Thymus (tissue), 11 donors: ENCODE measurements at regions not wholly inside any gene's neighbourhood (a gene's known extent, or its start where the extent isn't known, plus 50 kb on each side); places are given as distances from the start of the nearest gene placed in this dataset.

Source experiments
- DNase-seq, 9 donors: peaks; one replicate each; pipeline ENCODE4 v3.0.0-alpha.2; 2013; ENCODE audit warnings: low spot score in 9 of 9, low read depth in 6 of 9, missing footprints in 1 of 9
- H3K27ac ChIP-seq, 2 donors: one replicate each; pipeline ENCODE4 v1.5.1; 2013; ENCODE audit warnings: control low read depth in 1 of 2, low read depth in 1 of 2, low read length in 1 of 2, mild to moderate bottlenecking in 1 of 2, moderate library complexity in 1 of 2
- H3K27me3 ChIP-seq, 2 donors: one replicate each; pipeline ENCODE4 v1.5.1; 2013; ENCODE audit warnings: low read length in 1 of 2; ENCODE audit not compliant: control insufficient read depth in 2 of 2, insufficient read depth in 1 of 2
- H3K36me3 ChIP-seq, 2 donors: one replicate each; pipeline ENCODE4 v1.5.1; 2013; ENCODE audit warnings: low read length in 1 of 2, mild to moderate bottlenecking in 1 of 2, moderate library complexity in 1 of 2; ENCODE audit not compliant: control insufficient read depth in 2 of 2, insufficient read depth in 2 of 2
- H3K4me1 ChIP-seq, 2 donors: one replicate each; pipeline ENCODE4 v1.5.1; 2013; ENCODE audit warnings: low read length in 2 of 2; ENCODE audit not compliant: control insufficient read depth in 2 of 2, insufficient read depth in 2 of 2
- H3K4me3 ChIP-seq, 2 donors: one replicate each; pipeline ENCODE4 v1.5.1; 2013; ENCODE audit warnings: low read length in 2 of 2, control low read depth in 1 of 2, mild to moderate bottlenecking in 1 of 2
- H3K9me3 ChIP-seq, 2 donors: one replicate each; pipeline ENCODE4 v1.5.1; 2013; ENCODE audit warnings: low read length in 1 of 2, mild to moderate bottlenecking in 1 of 2; ENCODE audit not compliant: control insufficient read depth in 2 of 2, insufficient read depth in 1 of 2
- WGBS: extraction: QIAGEN DNeasy Blood & Tissue Kit; methylation state at CpG from one replicate; pipeline ENCODE4 v1.1.7; 2013; 5-methylcytosine and 5-hydroxymethylcytosine counted together
- donor health status: healthy.

- Histone ChIP-seq H3K27ac (no peak overlapping the region), H3K9me3 (no peaks in the 10 kb centered on the region), H3K4me3 (no peak overlapping the region), H3K27me3 (no peaks in the 10 kb centered on the region), H3K4me1 (peaks cover 0 to 3% of the 10 kb centered on the region in 2 donors), H3K36me3 (no peaks in the 10 kb centered on the region)
- WGBS: 89% methylated on average over 15 of the region's 15 CpGs
- no peak for DNase-seq
Measured at GRCh38 chr10:131701131-131701947, 199.5 kb upstream of the PPP2R2D start.

- Histone ChIP-seq H3K9me3 (peaks cover 0 to 7% of the 10 kb centered on the region in 2 donors), H3K27ac (no peak overlapping the region), H3K27me3 (no peaks in the 10 kb centered on the region), H3K4me1 (peaks cover 0 to 3% of the 10 kb centered on the region in 2 donors), H3K36me3 (no peaks in the 10 kb centered on the region), H3K4me3 (no peak overlapping the region)
- whole genome bisulfite sequencing: 74% methylated on average over 23 of the region's 23 CpGs
- DNase-seq: peak in 4 of 9 donors; percentile 11 to 25 (median 23)
Measured at GRCh38 chr10:131702531-131703356, 198.1 kb upstream of the PPP2R2D start.

GRCh38 chr10:131703541-131703940 is 197.3 kb upstream of the PPP2R2D start:
- no peaks in the 10 kb centered on the region for H3K27me3 ChIP-seq
- no peaks in the 10 kb centered on the region for H3K36me3 ChIP-seq
- peaks cover 0 to 3% of the 10 kb centered on the region in 2 donors for H3K4me1 ChIP-seq
- DNase-seq: no peak
- H3K27ac ChIP-seq: no peak overlapping the region
- H3K4me3 ChIP-seq: no peak overlapping the region
- peaks cover 0 to 7% of the 10 kb centered on the region in 2 donors for H3K9me3 ChIP-seq
- WGBS: 83% methylated on average over 8 of the region's 8 CpGs

- no peak overlapping the region for H3K4me3 ChIP-seq
- no peaks in the 10 kb centered on the region for H3K27me3 ChIP-seq
- H3K4me1 ChIP-seq: peaks cover 0 to 2% of the 10 kb centered on the region in 2 donors
- H3K27ac ChIP-seq: no peak overlapping the region
- peaks cover 0 to 7% of the 10 kb centered on the region in 2 donors for H3K9me3 ChIP-seq
- WGBS: 94% methylated on average over 8 of the region's 8 CpGs
- DNase-seq: no peak
- no peaks in the 10 kb centered on the region for H3K36me3 ChIP-seq
Measured at GRCh38 chr10:131703941-131704340, 196.9 kb upstream of the PPP2R2D start.

GRCh38 chr10:131706476-131706875 is 194.3 kb upstream of the PPP2R2D start:
- no peaks in the 10 kb centered on the region for H3K27me3 ChIP-seq
- peaks cover 0 to 7% of the 10 kb centered on the region in 2 donors for H3K9me3 ChIP-seq
- no peak overlapping the region for H3K4me3 ChIP-seq
- H3K4me1 ChIP-seq: no peaks in the 10 kb centered on the region
- DNase-seq: no peak
- no peak overlapping the region for H3K27ac ChIP-seq
- WGBS: 53% methylated on average over 7 of the region's 7 CpGs
- H3K36me3 ChIP-seq: no peaks in the 10 kb centered on the region

GRCh38 chr10:131706952-131707351 is 193.9 kb upstream of the PPP2R2D start:
- H3K4me3 ChIP-seq: no peak overlapping the region
- no peak for DNase-seq
- WGBS: 93% methylated on average over 4 of the region's 4 CpGs

GRCh38 chr10:131708225-131708880 is 192.5 kb upstream of the PPP2R2D start:
- H3K36me3 ChIP-seq: no peaks in the 10 kb centered on the region
- H3K9me3 ChIP-seq: peaks cover 0 to 7% of the 10 kb centered on the region in 2 donors
- DNase-seq: no peak
- H3K27me3 ChIP-seq: no peaks in the 10 kb centered on the region
- H3K4me3 ChIP-seq: no peak overlapping the region
- no peak overlapping the region for H3K27ac ChIP-seq
- H3K4me1 ChIP-seq: no peaks in the 10 kb centered on the region
- 88% methylated on average over 17 of the region's 17 CpGs for WGBS

More at GRCh38 chr10:131706952-131707351, 193.9 kb upstream of the PPP2R2D start:
- Histone ChIP-seq H3K36me3 (no peaks in the 10 kb centered on the region), H3K9me3 (peaks cover 0 to 7% of the 10 kb centered on the region in 2 donors), H3K27me3 (no peaks in the 10 kb centered on the region), H3K27ac (no peak overlapping the region), H3K4me1 (no peaks in the 10 kb centered on the region)

GRCh38 chr10:131710142-131710861 is 190.5 kb upstream of the PPP2R2D start:
- Histone ChIP-seq H3K27me3 (no peaks in the 10 kb centered on the region), H3K36me3 (no peaks in the 10 kb centered on the region), H3K4me1 (no peaks in the 10 kb centered on the region), H3K4me3 (no peak overlapping the region), H3K9me3 (peaks cover 0 to 7% of the 10 kb centered on the region in 2 donors), H3K27ac (no peak overlapping the region)
- no peak for DNase-seq
- 81% methylated on average over 17 of the region's 17 CpGs for WGBS
